GM12873 (cell line): ENCODE measurements at regions not wholly inside any gene's neighbourhood (a gene's known extent, or its start where the extent isn't known, plus 50 kb on each side); places are given as distances from the start of the nearest gene placed in this dataset.

Source experiments
- TF ChIP-seq, protein P1 (sequence below): IDR thresholded peaks from 2 replicates; pipeline ENCODE4 v1.5.1; 2012; ENCODE audit warnings: low read depth, mild to moderate bottlenecking, moderate library complexity, low read length, control low read depth; ENCODE audit not compliant: insufficient read depth; ENCODE audit errors: missing control alignments

DNA sequence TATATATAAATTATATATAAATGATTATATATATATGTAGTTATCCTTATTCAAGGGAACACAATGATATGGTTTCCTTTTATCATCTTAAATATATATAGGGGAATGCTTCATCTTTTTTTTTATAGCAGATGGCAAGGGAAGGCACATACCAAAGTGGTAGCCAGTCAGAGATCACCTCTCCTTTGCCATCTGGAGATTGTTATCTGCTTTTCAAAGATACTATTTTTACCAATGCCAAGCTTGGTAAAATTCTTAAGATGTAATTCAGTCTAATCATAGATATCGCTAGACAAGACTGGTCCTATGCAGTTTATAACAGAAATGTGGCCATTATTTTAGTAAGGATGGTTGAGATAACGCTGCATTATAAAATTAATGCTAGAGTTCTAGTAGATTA is 64.7 kb upstream of the DSEL start:
- TF ChIP-seq, protein P1, sequence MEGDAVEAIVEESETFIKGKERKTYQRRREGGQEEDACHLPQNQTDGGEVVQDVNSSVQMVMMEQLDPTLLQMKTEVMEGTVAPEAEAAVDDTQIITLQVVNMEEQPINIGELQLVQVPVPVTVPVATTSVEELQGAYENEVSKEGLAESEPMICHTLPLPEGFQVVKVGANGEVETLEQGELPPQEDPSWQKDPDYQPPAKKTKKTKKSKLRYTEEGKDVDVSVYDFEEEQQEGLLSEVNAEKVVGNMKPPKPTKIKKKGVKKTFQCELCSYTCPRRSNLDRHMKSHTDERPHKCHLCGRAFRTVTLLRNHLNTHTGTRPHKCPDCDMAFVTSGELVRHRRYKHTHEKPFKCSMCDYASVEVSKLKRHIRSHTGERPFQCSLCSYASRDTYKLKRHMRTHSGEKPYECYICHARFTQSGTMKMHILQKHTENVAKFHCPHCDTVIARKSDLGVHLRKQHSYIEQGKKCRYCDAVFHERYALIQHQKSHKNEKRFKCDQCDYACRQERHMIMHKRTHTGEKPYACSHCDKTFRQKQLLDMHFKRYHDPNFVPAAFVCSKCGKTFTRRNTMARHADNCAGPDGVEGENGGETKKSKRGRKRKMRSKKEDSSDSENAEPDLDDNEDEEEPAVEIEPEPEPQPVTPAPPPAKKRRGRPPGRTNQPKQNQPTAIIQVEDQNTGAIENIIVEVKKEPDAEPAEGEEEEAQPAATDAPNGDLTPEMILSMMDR, result no peak

DNA sequence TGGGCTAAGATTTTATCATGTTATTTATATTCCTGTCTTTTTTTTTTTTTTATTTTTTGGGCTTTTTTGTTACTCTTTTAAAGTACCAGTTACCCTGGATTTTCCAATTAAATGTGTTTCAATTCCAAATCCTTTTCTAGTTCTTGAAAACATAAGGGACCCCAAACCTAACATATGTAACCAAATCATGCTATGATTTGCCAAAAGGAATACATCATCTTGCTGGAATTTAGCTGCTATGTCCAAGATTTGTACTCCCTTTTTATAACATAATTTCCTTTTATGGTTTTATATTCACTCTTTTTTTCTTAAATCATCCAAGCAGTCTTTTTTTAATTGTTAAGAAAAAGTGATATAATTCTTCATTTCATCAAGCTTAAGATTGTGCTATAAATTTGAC is 60.9 kb upstream of the DSEL start:
- TF ChIP-seq, protein P1, result no peak

DNA sequence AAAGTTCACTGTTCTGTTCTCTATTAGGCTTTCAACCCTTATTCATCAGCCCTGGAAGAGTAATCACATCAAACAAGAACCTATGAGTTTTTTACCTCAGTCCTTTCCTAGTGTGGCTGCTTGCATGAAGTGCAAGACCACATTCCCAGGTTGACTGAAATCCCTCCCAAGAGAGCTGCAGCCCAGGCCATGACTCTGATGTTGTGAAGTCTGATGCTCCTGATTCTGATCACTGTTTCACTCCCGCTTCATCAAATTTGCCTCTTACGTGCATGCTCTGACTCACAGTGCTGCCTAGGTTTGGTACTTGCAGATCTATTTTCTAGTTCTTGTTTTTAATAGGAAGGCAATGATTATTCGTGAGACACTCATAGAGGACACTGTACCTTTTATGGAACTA is 58.2 kb upstream of the DSEL start:
- TF ChIP-seq, protein P1, result no peak

DNA sequence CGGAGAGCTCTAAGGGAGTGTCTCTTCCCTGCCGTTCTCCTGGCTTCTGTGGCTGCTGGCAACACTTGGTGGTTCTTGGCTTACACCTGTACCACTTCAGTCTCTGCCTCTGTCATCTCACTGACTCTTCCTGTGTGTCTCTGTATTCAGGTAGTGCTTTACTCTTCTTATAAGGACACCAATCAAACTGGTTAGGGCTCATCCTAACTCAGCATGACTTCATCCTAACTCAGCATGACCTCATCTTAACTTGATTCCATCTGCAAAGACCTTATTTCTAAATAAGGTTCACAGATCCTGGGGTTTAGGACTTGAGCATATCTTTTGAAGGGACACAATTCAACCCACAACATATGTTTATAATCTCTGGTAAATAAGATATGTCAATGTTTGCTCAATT is 51.6 kb upstream of the DSEL start:
- TF ChIP-seq, protein P1, result no peak
